Ureter (tissue), 1 donor: ENCODE measurements at regions not wholly inside any gene's neighbourhood (a gene's known extent, or its start where the extent isn't known, plus 50 kb on each side); places are given as distances from the start of the nearest gene placed in this dataset.

Experiments used
- DNase-seq: peaks from one replicate; pipeline ENCODE4 v3.0.0-alpha.2; 2020; ENCODE audit warnings: low spot score
- donor health status: DM: yes; HTN: yes; CAD: no.

- DNase-seq = no peak
These were observed 51.8 kb upstream of the ADGRA1 start for GRCh38 chr10:133035952-133036351.

GRCh38 chr10:133034762-133035161 lies 53.0 kb upstream of the ADGRA1 start:
- DNase-seq = no peak

- DNase-seq = no peak
These were observed 53.6 kb upstream of the ADGRA1 start for GRCh38 chr10:133034092-133034491.

GRCh38 chr10:133033742-133034048 lies 54.0 kb upstream of the ADGRA1 start:
- DNase-seq = no peak

GRCh38 chr10:133032976-133033741 lies 54.6 kb upstream of the ADGRA1 start:
- DNase-seq = no peak

GRCh38 chr10:133032231-133032630 lies 55.5 kb upstream of the ADGRA1 start:
- no peak for DNase-seq

GRCh38 chr10:133031541-133032125 lies 56.1 kb upstream of the ADGRA1 start:
- DNase-seq = no peak

GRCh38 chr10:133030781-133031180 lies 56.9 kb upstream of the ADGRA1 start:
- DNase-seq = no peak

GRCh38 chr10:133030126-133030525 lies 57.6 kb upstream of the ADGRA1 start:
- no peak for DNase-seq

- no peak for DNase-seq
These were observed 58.8 kb upstream of the ADGRA1 start for GRCh38 chr10:133028956-133029355.

- no peak for DNase-seq
These were observed 59.6 kb upstream of the ADGRA1 start for GRCh38 chr10:133028158-133028557.

- DNase-seq = no peak
These were observed 60.2 kb upstream of the ADGRA1 start for GRCh38 chr10:133027482-133027881.

GRCh38 chr10:133026726-133027395 lies 60.9 kb upstream of the ADGRA1 start:
- DNase-seq = no peak

GRCh38 chr10:133026171-133026570 lies 61.6 kb upstream of the ADGRA1 start:
- no peak for DNase-seq

GRCh38 chr10:133025558-133026090 lies 62.1 kb upstream of the ADGRA1 start:
- DNase-seq = no peak

- no peak for DNase-seq
These were observed 62.8 kb upstream of the ADGRA1 start for GRCh38 chr10:133024704-133025557.

GRCh38 chr10:133023216-133023843 lies 64.4 kb upstream of the ADGRA1 start:
- no peak for DNase-seq

- DNase-seq = no peak
These were observed 65.0 kb upstream of the ADGRA1 start for GRCh38 chr10:133022776-133023100.

GRCh38 chr10:133021963-133022775 lies 65.6 kb upstream of the ADGRA1 start:
- no peak for DNase-seq

GRCh38 chr10:133021116-133021962 lies 66.4 kb upstream of the ADGRA1 start:
- DNase-seq = no peak
